GM13976 (cell line): ENCODE measurements at regions not wholly inside any gene's neighbourhood (a gene's known extent, or its start where the extent isn't known, plus 50 kb on each side); places are given as distances from the start of the nearest gene placed in this dataset.

Experiments used
- DNase-seq: peaks from one replicate; pipeline ENCODE4 v3.0.0; 2012; ENCODE audit warnings: low spot score
- in situ Hi-C: fragments of 300-500 bp; cut with MboI; formaldehyde crosslinking; loops from one replicate; pipeline ENCODE4 v1.12.0; 2022; ENCODE audit warnings: low sequenced_read_pairs, mixed read lengths, inconsistent platforms; ENCODE audit not compliant: unreplicated experiment
- TF ChIP-seq, protein P1 (sequence below): IDR thresholded peaks from 2 replicates; pipeline ENCODE4 v1.5.1; 2012; ENCODE audit warnings: borderline replicate concordance, mild to moderate bottlenecking; ENCODE audit not compliant: insufficient read depth; ENCODE audit errors: extremely low read depth, missing control alignments, control extremely low read depth

DNA sequence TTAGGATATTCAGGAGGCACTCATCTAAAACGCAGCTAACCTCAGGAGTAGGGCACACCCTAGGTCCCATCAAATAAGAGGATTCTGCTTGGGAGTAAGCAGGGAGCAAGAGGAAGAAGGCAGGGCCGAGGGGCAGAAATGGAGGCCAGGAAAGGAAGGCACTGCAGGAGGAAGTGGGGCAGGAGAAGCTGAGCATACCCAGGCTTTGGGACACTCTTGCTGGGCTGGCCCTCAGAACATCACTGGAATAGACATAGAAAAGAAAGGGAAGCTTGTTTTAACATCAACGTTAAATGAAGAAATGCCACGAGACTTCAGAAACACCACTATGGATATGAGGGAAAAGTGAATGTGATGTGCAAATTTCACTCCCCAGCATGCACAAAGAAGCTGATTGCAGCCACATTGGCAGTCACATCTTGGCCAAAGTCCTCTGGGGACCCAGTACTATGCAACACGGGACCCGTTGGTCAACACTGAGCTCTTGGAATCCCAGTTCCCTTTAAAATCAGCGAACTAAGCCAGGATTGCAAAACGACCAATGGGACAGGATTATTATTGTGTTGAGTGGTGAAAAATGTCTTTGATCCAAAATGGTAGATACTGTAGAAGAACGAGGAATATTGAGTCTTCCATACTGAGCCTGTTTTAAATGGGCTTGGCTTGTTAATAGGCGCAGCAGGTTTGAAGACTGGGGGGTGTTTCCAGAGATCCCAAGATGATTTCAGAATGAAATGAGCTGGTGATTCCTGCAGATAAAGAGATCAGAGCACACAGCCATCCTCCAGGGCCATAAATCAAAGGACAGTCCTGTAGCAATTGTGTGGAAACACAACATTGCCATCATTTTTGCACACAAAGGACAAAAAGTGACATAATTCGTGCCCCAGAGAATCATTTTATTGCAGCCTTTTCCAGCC, 152.4 kb downstream of the TOMM20 start:
- in situ Hi-C loops: loop anchor here (10.0 kb wide), 1 partner anchor 109 kb away; no protein-coding TSS in a partner anchor
- no peak for DNase-seq
- TF ChIP-seq, protein P1, sequence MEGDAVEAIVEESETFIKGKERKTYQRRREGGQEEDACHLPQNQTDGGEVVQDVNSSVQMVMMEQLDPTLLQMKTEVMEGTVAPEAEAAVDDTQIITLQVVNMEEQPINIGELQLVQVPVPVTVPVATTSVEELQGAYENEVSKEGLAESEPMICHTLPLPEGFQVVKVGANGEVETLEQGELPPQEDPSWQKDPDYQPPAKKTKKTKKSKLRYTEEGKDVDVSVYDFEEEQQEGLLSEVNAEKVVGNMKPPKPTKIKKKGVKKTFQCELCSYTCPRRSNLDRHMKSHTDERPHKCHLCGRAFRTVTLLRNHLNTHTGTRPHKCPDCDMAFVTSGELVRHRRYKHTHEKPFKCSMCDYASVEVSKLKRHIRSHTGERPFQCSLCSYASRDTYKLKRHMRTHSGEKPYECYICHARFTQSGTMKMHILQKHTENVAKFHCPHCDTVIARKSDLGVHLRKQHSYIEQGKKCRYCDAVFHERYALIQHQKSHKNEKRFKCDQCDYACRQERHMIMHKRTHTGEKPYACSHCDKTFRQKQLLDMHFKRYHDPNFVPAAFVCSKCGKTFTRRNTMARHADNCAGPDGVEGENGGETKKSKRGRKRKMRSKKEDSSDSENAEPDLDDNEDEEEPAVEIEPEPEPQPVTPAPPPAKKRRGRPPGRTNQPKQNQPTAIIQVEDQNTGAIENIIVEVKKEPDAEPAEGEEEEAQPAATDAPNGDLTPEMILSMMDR: no peak

DNA sequence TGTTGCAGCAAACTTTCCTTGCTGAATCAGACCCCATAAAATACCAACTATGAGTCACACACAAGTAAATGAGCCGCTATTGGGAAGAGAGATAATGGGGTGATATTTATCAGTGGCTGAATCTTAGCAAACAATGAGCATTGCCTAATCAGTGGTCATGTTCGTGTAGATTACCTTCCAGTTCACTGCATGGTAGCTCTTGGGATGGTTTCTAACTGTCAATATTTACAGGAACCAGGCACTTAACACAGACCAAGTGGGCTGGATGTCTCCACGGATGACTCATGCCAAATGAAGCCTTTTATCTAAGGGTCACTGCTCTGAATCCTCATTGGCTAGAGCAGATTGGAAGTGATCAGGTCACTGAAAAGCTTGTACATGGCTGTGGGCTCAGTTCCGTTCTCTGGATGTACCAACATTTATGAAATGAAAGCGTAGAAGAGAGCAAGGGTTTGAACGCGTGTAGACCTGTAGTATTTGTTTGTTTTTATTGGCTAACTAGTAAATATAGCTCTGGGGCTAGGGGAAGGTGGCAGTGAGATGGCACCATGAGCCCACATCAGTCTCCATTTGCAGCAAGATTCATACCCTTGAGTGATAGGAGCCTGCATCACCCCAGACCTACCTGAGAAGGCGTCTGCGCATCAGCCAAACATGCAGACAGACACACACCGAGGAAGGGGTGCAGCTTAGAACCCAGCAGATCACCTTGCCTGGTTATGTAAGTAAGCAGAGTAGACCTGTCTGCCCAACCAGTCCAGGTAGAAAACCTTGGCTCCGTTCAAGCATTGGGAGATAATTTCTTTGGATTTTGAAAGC, 153.3 kb downstream of the TOMM20 start:
- in situ Hi-C loops: loop anchor here (10.0 kb wide), 1 partner anchor 109 kb away; no protein-coding TSS in a partner anchor
- no peak for DNase-seq
- TF ChIP-seq, protein P1: no peak

DNA sequence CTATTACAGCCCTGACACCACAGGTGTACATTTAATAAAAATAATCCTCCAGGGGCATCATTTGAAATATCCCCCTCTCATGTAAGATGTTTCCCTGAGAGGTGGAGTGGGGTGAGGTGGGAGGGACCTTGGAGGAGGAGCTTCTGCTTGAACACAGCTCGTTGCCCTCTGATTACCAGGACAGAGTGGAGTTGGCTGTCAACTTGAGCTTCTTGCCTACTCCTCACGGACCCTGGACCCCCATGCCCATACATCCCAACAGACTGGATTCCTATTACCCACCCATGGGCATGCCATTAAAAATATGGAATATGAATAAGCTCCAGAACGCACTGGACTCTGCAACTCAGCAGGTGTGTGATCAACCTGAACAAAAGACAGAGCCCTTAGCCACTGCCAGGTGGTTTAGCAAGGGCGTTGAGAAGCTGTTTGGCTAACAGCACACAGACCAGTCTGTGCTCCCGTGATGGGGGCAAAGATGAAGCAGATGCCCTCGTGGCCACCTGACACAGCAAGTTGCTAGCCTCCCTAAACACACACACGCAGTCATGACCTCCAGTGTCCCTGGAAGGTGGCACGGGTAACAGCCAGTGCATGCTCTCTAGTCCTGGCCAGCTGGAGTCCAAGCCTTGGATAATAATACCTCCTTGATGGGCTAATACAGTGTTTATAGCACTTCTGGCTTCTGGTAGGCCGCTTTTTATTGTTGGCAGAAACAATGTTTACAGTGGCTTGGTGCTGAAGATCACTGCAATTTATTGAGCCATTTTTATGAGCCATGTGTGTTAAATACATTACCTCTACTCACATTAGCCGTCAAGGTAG, 155.0 kb downstream of the TOMM20 start:
- DNase-seq: no peak
- in situ Hi-C loops: loop anchor here (10.0 to 25.0 kb wide), 2 partner anchors 111 to 361 kb away; partner anchors contain the start of gene IRF2BP2
- TF ChIP-seq, protein P1: no peak

DNA sequence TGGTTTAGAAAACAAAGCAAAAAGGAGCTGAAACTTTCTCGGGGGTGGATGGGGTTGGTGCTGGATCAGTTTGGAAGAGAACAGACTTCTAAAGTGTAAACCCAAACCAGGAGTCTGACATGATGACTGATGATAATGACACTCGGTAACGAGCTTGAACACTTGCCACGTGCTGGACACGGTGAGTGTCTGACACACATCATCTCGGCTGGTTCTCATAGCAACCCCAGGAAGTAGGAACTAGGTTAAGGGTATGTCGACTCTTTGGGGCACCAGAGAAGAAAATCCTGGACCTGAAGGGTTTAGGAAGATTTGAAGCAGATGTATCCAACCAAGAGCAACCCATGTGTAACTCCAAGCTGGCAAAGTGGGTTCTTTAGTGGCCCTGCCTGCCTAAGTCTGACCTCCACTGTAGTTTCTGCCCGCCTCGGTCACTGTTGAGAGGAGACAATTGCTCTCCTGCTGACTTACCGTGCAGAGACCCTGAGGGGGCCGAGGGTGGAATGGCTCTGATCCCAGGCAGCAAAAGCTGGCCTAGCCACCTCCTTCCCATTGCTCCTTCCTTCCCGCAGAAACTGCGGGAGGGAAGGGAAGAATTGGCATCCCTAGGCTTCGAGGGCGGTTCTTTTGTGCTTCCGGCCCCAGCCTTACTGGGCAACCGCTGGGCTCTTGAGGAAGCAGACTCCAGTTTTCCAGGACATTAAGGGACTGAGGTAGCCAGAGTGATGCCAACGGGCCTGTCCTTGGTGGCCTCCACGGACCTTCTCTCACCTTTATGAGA, 156.0 kb downstream of the TOMM20 start:
- DNase-seq: no peak
- in situ Hi-C loops: loop anchor here (10.0 to 25.0 kb wide), 2 partner anchors 112 to 360 kb away; partner anchors contain the start of gene IRF2BP2
- TF ChIP-seq, protein P1: no peak

DNA sequence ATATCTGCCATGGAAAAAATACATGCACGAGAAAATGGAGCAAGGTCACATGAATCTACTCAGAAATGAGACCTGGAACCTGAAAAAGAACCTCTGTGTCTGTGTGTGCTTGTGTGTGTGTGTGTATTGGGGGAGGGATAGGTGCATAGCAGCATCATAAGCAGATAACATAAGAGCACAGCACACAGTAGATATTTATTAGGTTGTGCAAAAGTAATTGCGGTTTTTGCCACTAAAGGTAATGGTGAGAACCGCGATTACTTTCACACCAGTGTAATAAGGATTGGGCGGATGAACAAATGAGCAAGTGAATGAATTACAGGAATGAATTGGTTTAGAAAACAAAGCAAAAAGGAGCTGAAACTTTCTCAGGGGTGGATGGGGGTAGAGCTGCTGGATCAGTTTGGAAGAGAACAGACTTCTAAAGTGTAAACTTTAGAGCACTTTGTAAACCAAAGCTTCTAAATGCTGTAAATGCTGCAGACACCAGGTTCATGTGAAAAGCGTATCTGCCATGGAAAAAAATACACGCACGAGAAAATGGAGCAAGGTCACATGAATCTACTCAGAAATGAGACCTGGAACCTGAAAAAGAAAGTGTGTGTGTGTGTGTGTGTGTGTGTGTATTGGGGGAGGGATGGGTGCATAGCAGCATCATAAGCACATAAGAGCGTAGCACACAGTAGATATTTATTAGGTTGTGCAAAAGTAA, 156.9 kb downstream of the TOMM20 start:
- in situ Hi-C loops: loop anchor here (10.0 to 25.0 kb wide), 2 partner anchors 113 to 359 kb away; partner anchors contain the start of gene IRF2BP2
- DNase-seq: no peak
- TF ChIP-seq, protein P1: no peak
